ENCODE measurements at regions not wholly inside any gene's neighbourhood (a gene's known extent, or its start where the extent isn't known, plus 50 kb on each side); places are given as distances from the start of the nearest gene placed in this dataset.
A peak's percentile ranks its signal among the peaks of the same experiment; 100 is the strongest.
"Not testable (repeated sequence)": the region's sequence is repeated elsewhere in the genome, so short reads cannot be mapped to it uniquely, and the experiment has no call there.

DNA sequence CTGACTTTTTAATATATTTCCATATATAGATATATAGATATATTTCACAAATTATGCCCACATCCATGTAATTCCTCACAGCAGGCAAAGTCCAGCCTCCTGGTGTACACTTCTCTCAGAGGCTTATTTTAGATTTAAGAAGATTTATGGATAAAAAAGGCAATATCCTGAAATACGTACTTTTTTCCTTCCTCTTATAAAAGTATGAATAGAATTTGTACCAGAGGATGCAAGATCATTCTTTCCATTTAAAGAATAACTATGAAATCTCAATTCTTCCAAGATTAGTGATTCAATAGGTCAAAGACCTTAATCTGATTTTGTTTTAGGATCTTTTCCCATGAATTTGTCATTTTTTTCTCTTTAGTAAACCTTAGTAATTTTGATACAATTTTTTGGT, 597.9 kb upstream of the TBL1XR1 start:
- H3K27me3 Mint-ChIP-seq (ENCODE audit: low read depth) = no peaks in the 10 kb centered on the region
- peak overlapping the region; percentile 84 for H3K27ac Mint-ChIP-seq (ENCODE audit: unreplicated experiment)
- peaks cover 70% of the 10 kb centered on the region for H3K4me1 Mint-ChIP-seq (ENCODE audit: low read depth)
- TF ChIP-seq CTCF (IDR thresholded peaks at IDR 0.05) = peak; percentile 19
- H3K9me3 Mint-ChIP-seq (ENCODE audit: low read depth) = peaks cover 10% of the 10 kb centered on the region
- peaks cover 2% of the 10 kb centered on the region for H3K36me3 Mint-ChIP-seq (ENCODE audit: low read depth)
- H3K4me3 Mint-ChIP-seq (ENCODE audit: unreplicated experiment) = no peak overlapping the region
- DNase-seq (ENCODE audit: low spot score) = no peak

GRCh38 chr3:177795859-177796258, 598.6 kb upstream of the TBL1XR1 start:
- H3K36me3 Mint-ChIP-seq (ENCODE audit: low read depth) = peaks cover 2% of the 10 kb centered on the region

DNA sequence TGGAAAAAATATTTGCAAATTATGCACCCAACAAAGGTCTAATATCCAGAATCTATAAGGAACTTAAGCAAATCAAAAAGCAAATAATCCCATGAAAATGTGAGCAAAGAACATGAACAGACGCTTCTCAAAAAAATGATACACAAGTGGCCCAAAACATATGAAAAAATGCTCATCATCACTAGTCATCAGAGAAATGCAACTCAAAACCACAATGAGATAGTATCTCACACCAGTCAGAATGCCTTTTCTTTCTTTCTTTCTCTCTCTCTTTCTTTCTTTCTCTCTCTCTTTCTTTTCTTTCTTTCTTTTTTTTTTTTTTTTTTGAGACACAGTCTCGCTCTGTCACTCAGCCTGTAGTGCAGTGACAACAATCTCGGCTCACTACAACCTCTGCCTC, 602.9 kb upstream of the TBL1XR1 start:
- DNase-seq (ENCODE audit: low spot score); H3K4me3 Mint-ChIP-seq (ENCODE audit: unreplicated experiment); H3K36me3 Mint-ChIP-seq (ENCODE audit: low read depth); H3K27me3 Mint-ChIP-seq (ENCODE audit: low read depth): not testable (repeated sequence)
- Mint-ChIP-seq H3K27ac (ENCODE audit: unreplicated experiment) (peak overlapping the region; percentile 56), H3K9me3 (ENCODE audit: low read depth) (peaks cover 13% of the 10 kb centered on the region), H3K4me1 (ENCODE audit: low read depth) (peaks cover 77% of the 10 kb centered on the region)

More at GRCh38 chr3:177795859-177796258, 598.6 kb upstream of the TBL1XR1 start:
- Mint-ChIP-seq H3K9me3 (ENCODE audit: low read depth) (peaks cover 10% of the 10 kb centered on the region), H3K27ac (ENCODE audit: unreplicated experiment) (peak overlapping the region; percentile 80), H3K4me1 (ENCODE audit: low read depth) (peaks cover 68% of the 10 kb centered on the region), H3K4me3 (ENCODE audit: unreplicated experiment) (no peak overlapping the region), H3K27me3 (ENCODE audit: low read depth) (no peaks in the 10 kb centered on the region)
- no peak for TF ChIP-seq CTCF (IDR thresholded peaks at IDR 0.05)
- DNase-seq (ENCODE audit: low spot score) = no peak

DNA sequence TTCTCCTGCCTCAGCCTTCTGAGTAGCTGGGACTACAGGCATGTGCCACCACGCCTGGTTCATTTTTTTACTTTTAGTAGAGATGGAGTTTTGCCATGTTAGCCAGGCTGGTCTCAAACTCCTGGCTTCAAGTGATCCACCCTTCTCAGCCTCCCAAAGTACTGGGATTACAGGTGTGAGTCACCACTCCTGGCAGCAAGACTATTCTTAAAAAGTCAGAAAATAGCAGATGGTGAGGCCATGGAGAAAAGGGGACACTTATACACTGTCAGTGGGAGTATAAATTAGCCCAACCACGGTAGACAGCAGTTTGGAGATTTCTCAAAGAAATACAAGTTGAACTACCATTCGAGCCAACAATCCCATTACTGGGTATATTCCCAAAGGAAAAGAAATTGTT, 603.3 kb upstream of the TBL1XR1 start:
- Mint-ChIP-seq H3K4me3 (ENCODE audit: unreplicated experiment) (no peak overlapping the region), H3K9me3 (ENCODE audit: low read depth) (peaks cover 13% of the 10 kb centered on the region), H3K27me3 (ENCODE audit: low read depth) (no peaks in the 10 kb centered on the region), H3K36me3 (ENCODE audit: low read depth) (peaks cover 2% of the 10 kb centered on the region), H3K27ac (ENCODE audit: unreplicated experiment) (no peak overlapping the region), H3K4me1 (ENCODE audit: low read depth) (peaks cover 75% of the 10 kb centered on the region)
- no peak for TF ChIP-seq CTCF (IDR thresholded peaks at IDR 0.05)
- no peak for DNase-seq (ENCODE audit: low spot score)

GRCh38 chr3:177802151-177802900, 605.0 kb upstream of the TBL1XR1 start:
- peaks cover 2% of the 10 kb centered on the region for H3K36me3 Mint-ChIP-seq (ENCODE audit: low read depth)
- H3K4me1 Mint-ChIP-seq (ENCODE audit: low read depth) = peaks cover 72% of the 10 kb centered on the region
- H3K27ac Mint-ChIP-seq (ENCODE audit: unreplicated experiment) = peak overlapping the region; percentile 80
- peak; percentile 56 for TF ChIP-seq CTCF (IDR thresholded peaks at IDR 0.05)
- H3K4me3 Mint-ChIP-seq (ENCODE audit: unreplicated experiment) = no peak overlapping the region
- H3K9me3 Mint-ChIP-seq (ENCODE audit: low read depth) = peaks cover 10% of the 10 kb centered on the region
- DNase-seq (ENCODE audit: low spot score) = no peak
- no peaks in the 10 kb centered on the region for H3K27me3 Mint-ChIP-seq (ENCODE audit: low read depth)

DNA sequence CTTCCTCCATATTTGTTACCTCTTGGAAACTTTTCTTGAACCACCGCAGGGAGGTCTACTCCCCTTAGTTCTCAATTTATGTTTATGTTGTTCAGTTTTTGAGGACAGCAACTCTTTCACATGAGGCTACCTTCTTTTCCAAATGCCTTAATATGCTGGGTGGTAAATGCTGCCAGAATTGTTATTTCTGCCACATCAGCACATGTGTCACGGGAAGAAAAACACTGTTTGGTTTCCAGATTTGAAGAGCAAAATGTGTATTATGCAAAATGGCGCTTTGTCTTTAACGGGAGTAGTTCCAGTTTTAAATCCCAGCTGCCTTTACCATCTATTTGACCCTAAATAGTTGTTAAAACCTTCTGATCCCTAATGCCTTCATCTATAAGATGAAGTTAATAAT, 606.2 kb upstream of the TBL1XR1 start:
- H3K27me3 Mint-ChIP-seq (ENCODE audit: low read depth) = no peaks in the 10 kb centered on the region
- H3K4me3 Mint-ChIP-seq (ENCODE audit: unreplicated experiment) = no peak overlapping the region
- peaks cover 71% of the 10 kb centered on the region for H3K4me1 Mint-ChIP-seq (ENCODE audit: low read depth)
- H3K36me3 Mint-ChIP-seq (ENCODE audit: low read depth) = no peaks in the 10 kb centered on the region
- H3K9me3 Mint-ChIP-seq (ENCODE audit: low read depth) = peaks cover 15% of the 10 kb centered on the region
- TF ChIP-seq CTCF (IDR thresholded peaks at IDR 0.05) = no peak
- H3K27ac Mint-ChIP-seq (ENCODE audit: unreplicated experiment) = peak overlapping the region; percentile 67
- DNase-seq (ENCODE audit: low spot score) = no peak

Data from chondrocyte (in vitro differentiated cells).